Activated T-cell treated with anti-CD3 and anti-CD28 coated beads, Interleukin-2, amount 50 U/mL, for 4 hours (primary cell): ENCODE measurements at regions not wholly inside any gene's neighbourhood (a gene's known extent, or its start where the extent isn't known, plus 50 kb on each side); places are given as distances from the start of the nearest gene placed in this dataset.

Experiments
- ATAC-seq, 2 donors: fragments of 200-7000 bp; cut with Tn5 transposase; one replicate each; pipeline ENCODE4 v1.10.0; 2021
- DNase-seq: peaks from one replicate; pipeline ENCODE4 v3.0.0-alpha.2; 2020
- H3K27me3 Mint-ChIP-seq: one replicate; pipeline ENCODE4 v1.8.0; 2021; ENCODE audit warnings: low read depth, mixed read lengths
- H3K36me3 Mint-ChIP-seq: one replicate; pipeline ENCODE4 v1.8.0; 2022; ENCODE audit warnings: mixed read lengths; ENCODE audit not compliant: insufficient read depth
- H3K4me1 Mint-ChIP-seq: one replicate; pipeline ENCODE4 v1.8.0; 2021; ENCODE audit warnings: low read depth, mixed read lengths
- H3K4me3 Mint-ChIP-seq: one replicate; pipeline ENCODE4 v1.8.0; 2021; ENCODE audit warnings: mild to moderate bottlenecking, moderate library complexity, mixed read lengths
- H3K9me3 Mint-ChIP-seq: one replicate; pipeline ENCODE4 v1.8.0; 2021; ENCODE audit warnings: mixed read lengths

- H3K27me3 Mint-ChIP-seq: peaks cover 8% of the 10 kb centered on the region
- no peaks in the 10 kb centered on the region for H3K9me3 Mint-ChIP-seq
- no peaks in the 10 kb centered on the region for H3K4me1 Mint-ChIP-seq
- H3K36me3 Mint-ChIP-seq: no peaks in the 10 kb centered on the region
- ATAC-seq (peak; percentile 41 to 69), DNase-seq (no peak)
- no peak overlapping the region for H3K4me3 Mint-ChIP-seq
These were observed 56.2 kb upstream of the ATP8B1 start for GRCh38 chr18:57859314-57859713.

- Mint-ChIP-seq H3K4me3 (no peak overlapping the region), H3K9me3 (no peaks in the 10 kb centered on the region), H3K4me1 (no peaks in the 10 kb centered on the region), H3K36me3 (no peaks in the 10 kb centered on the region), H3K27me3 (peaks cover 2% of the 10 kb centered on the region)
- no peak for ATAC-seq
- DNase-seq: no peak
These were observed 53.6 kb upstream of the ATP8B1 start for GRCh38 chr18:57856557-57857280.

DNA sequence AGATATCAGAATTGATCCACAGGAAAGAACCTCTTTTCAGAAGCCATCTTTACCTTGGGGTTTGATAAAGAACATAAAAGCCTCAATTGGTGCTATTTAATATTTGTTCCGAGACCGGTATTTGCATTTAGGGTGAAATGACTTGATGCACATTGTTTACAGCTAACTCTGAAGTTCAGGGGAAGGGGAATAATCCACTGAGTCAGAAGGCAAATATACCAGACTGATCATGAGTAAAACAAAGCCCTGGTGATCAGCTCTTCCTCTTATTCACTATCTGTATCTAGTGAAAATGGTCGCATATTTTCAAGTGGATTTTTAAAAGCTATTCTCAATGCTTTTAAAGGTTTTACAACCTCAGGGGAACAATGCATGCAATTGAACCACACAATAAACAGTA, 53.0 kb upstream of the ATP8B1 start:
- Mint-ChIP-seq H3K36me3 (no peaks in the 10 kb centered on the region), H3K4me1 (no peaks in the 10 kb centered on the region), H3K9me3 (no peaks in the 10 kb centered on the region), H3K4me3 (no peak overlapping the region), H3K27me3 (no peaks in the 10 kb centered on the region)
- no peak for DNase-seq
- no peak for ATAC-seq

- no peaks in the 10 kb centered on the region for H3K9me3 Mint-ChIP-seq
- no peaks in the 10 kb centered on the region for H3K36me3 Mint-ChIP-seq
- no peak overlapping the region for H3K4me3 Mint-ChIP-seq
- no peaks in the 10 kb centered on the region for H3K27me3 Mint-ChIP-seq
- no peaks in the 10 kb centered on the region for H3K4me1 Mint-ChIP-seq
- ATAC-seq: no peak
- no peak for DNase-seq
These were observed 52.4 kb upstream of the ATP8B1 start for GRCh38 chr18:57855551-57855950.

- DNase-seq (no peak), ATAC-seq (no peak)
- no peak overlapping the region for H3K4me3 Mint-ChIP-seq
- peaks cover 2% of the 10 kb centered on the region for H3K27me3 Mint-ChIP-seq
- H3K9me3 Mint-ChIP-seq: peaks cover 3% of the 10 kb centered on the region
- no peaks in the 10 kb centered on the region for H3K36me3 Mint-ChIP-seq
- no peaks in the 10 kb centered on the region for H3K4me1 Mint-ChIP-seq
These were observed 51.6 kb upstream of the ATP8B1 start for GRCh38 chr18:57854726-57855125.

DNA sequence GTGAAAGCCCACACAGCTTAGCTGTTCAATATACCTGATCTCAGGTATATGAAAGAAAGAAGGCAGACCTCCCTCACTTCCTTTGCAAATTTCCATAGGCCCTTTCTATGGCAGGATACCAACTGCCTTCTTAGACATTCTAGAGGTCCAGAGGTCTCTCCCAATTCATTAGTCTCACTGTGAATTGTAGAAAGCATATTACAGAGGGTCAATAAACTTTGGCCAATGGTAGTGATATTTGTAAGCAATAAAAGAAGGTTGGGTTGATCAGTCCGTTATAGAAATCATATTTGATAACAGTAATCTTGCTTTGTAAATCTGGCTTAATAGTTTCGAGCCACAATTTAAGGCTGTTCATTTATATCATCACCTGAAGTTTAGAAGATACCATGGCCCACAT, 50.7 kb upstream of the ATP8B1 start:
- H3K4me3 Mint-ChIP-seq: no peak overlapping the region
- peaks cover 6% of the 10 kb centered on the region for H3K27me3 Mint-ChIP-seq
- H3K9me3 Mint-ChIP-seq: peaks cover 3% of the 10 kb centered on the region
- DNase-seq: no peak
- H3K36me3 Mint-ChIP-seq: no peaks in the 10 kb centered on the region
- H3K4me1 Mint-ChIP-seq: no peaks in the 10 kb centered on the region
- no peak for ATAC-seq

DNA sequence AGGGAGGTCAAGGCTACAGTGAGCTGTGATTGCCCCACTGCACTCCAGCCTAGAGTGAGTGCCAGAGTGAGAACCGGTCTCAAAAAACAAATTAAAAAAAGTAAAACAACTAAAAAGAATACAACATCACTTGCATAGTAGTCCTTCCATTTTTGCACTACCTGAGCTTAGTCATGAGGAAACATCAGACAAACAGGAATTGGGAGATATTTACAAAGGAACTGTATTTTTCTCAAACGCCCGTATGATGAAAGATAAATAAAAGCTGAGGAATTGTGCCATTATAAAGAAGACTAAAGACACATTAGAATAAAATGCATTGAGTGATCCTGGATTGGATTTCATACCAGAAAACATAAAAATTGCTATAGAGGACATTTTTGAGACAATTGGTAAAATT, 50.0 kb upstream of the ATP8B1 start:
- no peaks in the 10 kb centered on the region for H3K4me1 Mint-ChIP-seq
- no peak overlapping the region for H3K4me3 Mint-ChIP-seq
- no peaks in the 10 kb centered on the region for H3K36me3 Mint-ChIP-seq
- ATAC-seq: no peak
- H3K27me3 Mint-ChIP-seq: peaks cover 6% of the 10 kb centered on the region
- peaks cover 3% of the 10 kb centered on the region for H3K9me3 Mint-ChIP-seq
- no peak for DNase-seq
